HG03108 (cell line): ENCODE measurements at regions not wholly inside any gene's neighbourhood (a gene's known extent, or its start where the extent isn't known, plus 50 kb on each side); places are given as distances from the start of the nearest gene placed in this dataset.

ENCODE experiments used
- ATAC-seq: cut with Tn5 transposase; IDR thresholded peaks from one replicate; pipeline ENCODE4 v1.9.1; 2021; ENCODE audit warnings: moderate library complexity; ENCODE audit not compliant: unreplicated experiment

GRCh38 chr3:102078854-102079808 is 229.8 kb downstream of the NFKBIZ start:
- no peak for ATAC-seq

- no peak for ATAC-seq
These were observed 230.5 kb downstream of the NFKBIZ start for GRCh38 chr3:102079809-102080197.

- ATAC-seq = no peak
These were observed 232.4 kb downstream of the NFKBIZ start for GRCh38 chr3:102081572-102082289.

DNA sequence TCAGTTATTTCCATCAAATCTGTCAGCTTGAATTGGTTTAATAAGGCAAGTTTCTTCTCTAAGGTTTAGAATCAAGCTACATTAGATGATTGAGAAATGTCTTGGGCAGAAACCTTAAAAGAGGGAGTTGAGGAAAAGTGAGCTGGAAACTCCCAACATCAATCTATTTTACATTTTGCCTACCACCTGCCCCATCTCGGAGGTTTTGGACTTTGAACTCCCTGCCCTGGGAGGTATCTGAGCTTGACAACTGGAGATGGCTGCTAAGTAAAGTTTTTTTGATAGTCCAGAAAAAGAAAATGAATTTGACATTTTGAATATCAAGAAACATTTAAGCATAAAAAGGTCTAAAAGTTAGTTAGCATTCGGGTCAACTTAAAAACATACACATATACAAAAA is 234.2 kb downstream of the NFKBIZ start:
- no peak for ATAC-seq

- ATAC-seq = no peak
These were observed 234.7 kb downstream of the NFKBIZ start for GRCh38 chr3:102084006-102084405.

DNA sequence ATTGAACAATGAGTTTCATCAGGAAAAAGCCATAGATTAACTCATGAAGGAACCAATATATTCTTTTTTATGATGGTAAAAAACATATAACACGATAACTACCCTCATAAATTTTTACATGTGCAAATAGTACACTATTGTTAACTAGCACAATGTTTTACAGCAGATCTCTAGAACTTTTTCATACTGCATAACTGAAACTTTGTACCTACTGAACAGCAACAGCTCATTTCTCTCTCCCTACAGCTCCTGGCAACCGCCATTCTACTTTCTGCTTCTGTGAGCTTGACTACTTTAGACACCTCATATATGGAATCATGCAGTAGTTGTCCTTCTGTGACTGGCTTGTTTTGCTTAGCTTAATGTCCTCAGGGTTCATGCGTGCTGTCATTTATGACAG is 235.4 kb downstream of the NFKBIZ start:
- ATAC-seq = no peak

GRCh38 chr3:102085431-102086176 is 236.3 kb downstream of the NFKBIZ start:
- no peak for ATAC-seq

GRCh38 chr3:102087236-102087635 is 237.9 kb downstream of the NFKBIZ start:
- ATAC-seq = no peak

- ATAC-seq = no peak
These were observed 239.9 kb downstream of the NFKBIZ start for GRCh38 chr3:102089239-102089638.

- ATAC-seq = no peak
These were observed 240.8 kb downstream of the NFKBIZ start for GRCh38 chr3:102089904-102090720.

- ATAC-seq = no peak
These were observed 241.4 kb downstream of the NFKBIZ start for GRCh38 chr3:102090721-102091045.

- ATAC-seq = no peak
These were observed 242.0 kb downstream of the NFKBIZ start for GRCh38 chr3:102091358-102091757.

DNA sequence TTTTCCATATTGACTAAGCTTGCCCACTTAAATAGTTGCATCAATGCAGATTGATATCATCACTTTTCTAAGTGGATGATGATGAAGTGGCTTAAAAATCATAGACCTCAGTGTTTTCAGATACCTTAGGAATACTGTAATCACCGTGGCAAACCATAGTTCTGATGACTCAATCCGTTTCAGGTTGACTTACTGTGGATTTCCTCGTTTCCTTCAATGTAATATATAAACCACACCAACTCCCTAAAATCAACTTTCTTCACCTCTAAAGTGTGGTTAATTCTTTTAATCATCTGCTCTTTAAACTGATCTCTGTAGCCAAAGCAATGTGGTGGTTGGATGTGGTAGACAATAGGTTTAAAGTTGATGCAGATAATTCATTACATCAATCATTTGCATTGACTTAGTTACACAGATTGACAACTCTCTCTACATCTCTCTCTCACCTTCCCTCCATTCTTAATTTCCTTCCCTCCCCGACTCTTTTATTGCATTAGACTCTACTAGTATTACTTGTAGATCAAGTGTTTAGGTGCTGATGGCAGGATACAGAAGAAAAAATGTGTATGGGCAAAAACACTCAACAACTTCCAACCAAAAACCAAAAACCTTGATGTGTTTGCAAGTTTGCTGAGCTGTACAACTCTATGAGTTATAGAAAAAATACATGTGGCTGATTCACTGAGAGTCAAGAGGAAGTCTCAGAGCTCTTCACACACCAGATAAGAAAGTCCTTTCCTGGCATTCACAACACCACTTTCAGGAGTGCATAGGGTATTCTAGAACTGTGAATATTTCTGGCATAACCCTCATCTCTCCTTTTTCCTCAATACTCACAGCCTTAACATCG is 243.5 kb downstream of the NFKBIZ start:
- no peak for ATAC-seq

DNA sequence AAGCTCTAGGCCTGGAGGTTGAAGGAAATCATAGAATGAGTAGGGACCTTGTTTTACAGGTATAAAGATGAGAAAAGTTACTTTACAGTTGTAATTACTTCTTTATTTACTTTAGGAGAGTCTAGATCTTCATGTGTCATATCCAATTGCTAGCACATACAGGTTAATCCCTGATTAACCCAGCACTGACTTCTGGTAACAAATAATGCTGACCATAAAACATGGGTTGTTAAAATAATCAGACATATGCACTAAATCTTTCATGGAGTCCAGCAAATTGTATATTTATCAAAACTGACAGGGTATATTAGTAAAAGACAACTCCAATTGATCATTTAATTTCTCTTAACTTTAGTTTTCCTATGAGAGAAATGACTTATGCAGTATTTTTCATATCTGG is 245.2 kb downstream of the NFKBIZ start:
- no peak for ATAC-seq

GRCh38 chr3:102095383-102095782 is 246.1 kb downstream of the NFKBIZ start:
- no peak for ATAC-seq

- no peak for ATAC-seq
These were observed 246.8 kb downstream of the NFKBIZ start for GRCh38 chr3:102096066-102096465.

- ATAC-seq = no peak
These were observed 249.0 kb downstream of the NFKBIZ start for GRCh38 chr3:102098130-102098885.

DNA sequence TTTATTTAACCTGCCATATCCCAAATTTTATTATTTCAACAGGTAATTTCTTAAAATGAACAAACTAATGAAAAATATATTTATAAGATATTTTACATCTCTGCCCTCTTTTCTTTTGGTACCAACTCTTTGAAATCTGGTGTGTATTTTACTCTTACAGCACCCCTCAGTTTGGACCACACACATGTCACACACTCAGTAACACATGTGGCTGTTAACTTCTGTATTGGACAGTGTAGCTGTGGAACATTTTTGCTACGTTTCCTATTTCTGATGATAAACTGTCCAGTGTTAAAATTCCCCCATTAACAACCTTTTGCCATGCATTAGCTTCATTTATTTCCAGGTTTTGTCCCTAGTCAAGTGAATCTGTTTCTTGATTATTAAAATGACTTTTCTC is 250.6 kb downstream of the NFKBIZ start:
- no peak for ATAC-seq

DNA sequence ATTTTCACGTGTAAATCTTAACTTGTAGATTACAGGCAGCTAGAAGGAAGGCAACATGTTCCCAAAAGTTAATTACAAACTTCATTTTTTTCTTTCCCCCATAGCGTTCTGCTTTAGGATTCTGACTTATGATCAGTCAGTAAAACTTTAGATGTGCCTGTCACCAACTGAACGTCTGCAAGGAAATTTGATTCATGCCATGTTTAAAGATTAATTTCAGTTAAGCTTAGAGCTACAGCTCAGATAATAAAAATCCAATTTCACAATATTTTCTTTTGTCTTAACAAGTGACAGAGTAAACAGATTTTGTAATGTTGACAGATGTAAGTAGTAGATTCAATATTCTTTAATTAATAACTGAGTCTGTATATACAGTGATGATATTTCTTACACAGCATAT is 253.1 kb downstream of the NFKBIZ start:
- ATAC-seq = no peak
